ENCODE measurements at regions not wholly inside any gene's neighbourhood (a gene's known extent, or its start where the extent isn't known, plus 50 kb on each side); places are given as distances from the start of the nearest gene placed in this dataset.
"Not testable (repeated sequence)": the region's sequence is repeated elsewhere in the genome, so short reads cannot be mapped to it uniquely, and the experiment has no call there.

DNA sequence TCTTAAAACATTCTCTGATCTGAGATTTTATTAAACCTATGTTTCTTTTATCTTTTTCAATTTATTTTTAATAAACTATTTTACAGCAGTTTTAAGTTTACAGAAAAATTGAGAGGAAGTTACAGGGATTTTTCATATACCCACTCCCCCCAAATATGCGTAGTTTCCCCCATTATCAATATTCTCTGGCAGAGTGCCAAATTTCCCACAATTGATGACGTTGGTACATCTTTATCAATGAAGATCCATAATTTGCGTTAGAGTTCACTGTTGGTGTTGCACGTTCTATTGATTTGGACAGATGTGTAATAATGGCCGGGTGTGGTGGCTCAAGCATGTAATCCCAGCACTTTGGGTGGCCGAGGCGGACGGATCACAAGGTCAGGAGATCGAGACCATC lies 1063.0 kb upstream of the ATXN8OS start:
- no peaks in the 10 kb centered on the region for H3K27me3 ChIP-seq
- H3K4me1 ChIP-seq = no peaks in the 10 kb centered on the region
- H3K36me3 ChIP-seq = no peaks in the 10 kb centered on the region
- ATAC-seq (no peak), DNase-seq (no peak)
- intact Hi-C loops (cut with DNase I) = no loop called here
- no peak overlapping the region for H3K4me3 ChIP-seq
- peaks cover 0 to 5% (median 0%) of the 10 kb centered on the region in 12 donors for H3K9me3 ChIP-seq
- no peak overlapping the region for H3K27ac ChIP-seq
- WGBS, 4 donors = 83 to 92% (median 90%) methylated on average over 9 of the region's 9 CpGs
- TF ChIP-seq, protein P1, sequence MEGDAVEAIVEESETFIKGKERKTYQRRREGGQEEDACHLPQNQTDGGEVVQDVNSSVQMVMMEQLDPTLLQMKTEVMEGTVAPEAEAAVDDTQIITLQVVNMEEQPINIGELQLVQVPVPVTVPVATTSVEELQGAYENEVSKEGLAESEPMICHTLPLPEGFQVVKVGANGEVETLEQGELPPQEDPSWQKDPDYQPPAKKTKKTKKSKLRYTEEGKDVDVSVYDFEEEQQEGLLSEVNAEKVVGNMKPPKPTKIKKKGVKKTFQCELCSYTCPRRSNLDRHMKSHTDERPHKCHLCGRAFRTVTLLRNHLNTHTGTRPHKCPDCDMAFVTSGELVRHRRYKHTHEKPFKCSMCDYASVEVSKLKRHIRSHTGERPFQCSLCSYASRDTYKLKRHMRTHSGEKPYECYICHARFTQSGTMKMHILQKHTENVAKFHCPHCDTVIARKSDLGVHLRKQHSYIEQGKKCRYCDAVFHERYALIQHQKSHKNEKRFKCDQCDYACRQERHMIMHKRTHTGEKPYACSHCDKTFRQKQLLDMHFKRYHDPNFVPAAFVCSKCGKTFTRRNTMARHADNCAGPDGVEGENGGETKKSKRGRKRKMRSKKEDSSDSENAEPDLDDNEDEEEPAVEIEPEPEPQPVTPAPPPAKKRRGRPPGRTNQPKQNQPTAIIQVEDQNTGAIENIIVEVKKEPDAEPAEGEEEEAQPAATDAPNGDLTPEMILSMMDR (IDR thresholded peaks at IDR 0.05) = no peak
- no peak for TF ChIP-seq POLR2A (IDR thresholded peaks at IDR 0.05)

DNA sequence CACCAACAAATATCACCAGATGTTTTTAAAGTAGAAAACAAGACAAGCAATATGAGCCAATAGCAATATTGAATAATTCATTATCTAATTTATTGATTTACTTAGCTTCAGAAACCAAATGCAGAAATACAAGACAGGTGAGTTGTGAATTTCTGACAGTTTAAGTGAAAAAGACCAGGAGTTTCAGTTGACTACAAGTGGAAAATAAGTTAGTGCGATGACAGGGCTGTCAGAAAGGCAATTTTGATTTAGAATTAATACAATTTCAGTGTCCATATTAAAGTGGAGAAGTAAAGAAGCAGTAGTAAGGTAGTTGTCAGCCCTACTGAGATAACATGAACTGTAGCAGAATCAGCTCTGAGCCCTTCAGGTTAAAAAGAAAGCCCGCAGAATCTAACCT lies 1066.7 kb upstream of the ATXN8OS start:
- WGBS, 4 donors = 76 to 84% (median 77%) methylated on average over 2 of the region's 2 CpGs
- no peak for DNase-seq
- Histone ChIP-seq H3K27me3 (no peaks in the 10 kb centered on the region), H3K9me3 (peaks cover 0 to 4% (median 0%) of the 10 kb centered on the region in 12 donors), H3K4me3 (no peak overlapping the region), H3K36me3 (no peaks in the 10 kb centered on the region), H3K27ac (no peak overlapping the region), H3K4me1 (no peaks in the 10 kb centered on the region)
- ATAC-seq = no peak
- intact Hi-C loops (cut with DNase I) = no loop called here
- TF ChIP-seq, protein P1 (IDR thresholded peaks at IDR 0.05) = no peak
- no peak for TF ChIP-seq POLR2A (IDR thresholded peaks at IDR 0.05)

DNA sequence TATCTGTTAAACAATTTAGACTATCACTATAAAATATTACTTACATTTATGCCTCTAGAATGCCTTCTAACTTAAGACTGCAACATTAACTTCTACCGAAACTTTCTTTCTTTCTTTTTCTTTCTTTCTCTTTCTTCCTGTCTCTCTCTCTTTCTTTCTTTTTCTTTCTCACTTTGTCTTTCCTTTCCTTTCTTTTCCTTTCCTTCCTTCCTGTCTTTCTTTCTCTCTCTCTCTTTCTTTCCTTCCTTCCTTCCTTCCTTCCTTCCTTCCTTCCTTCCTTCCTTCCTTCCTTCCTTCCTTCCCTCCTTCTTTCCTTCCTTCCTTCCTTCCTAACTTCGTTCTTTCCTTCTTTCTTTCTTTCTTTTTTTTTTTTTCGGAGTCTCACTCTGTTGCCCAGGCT lies 1071.9 kb upstream of the ATXN8OS start:
- Histone ChIP-seq H3K9me3 (no peaks in the 10 kb centered on the region), H3K27ac (no peak overlapping the region), H3K27me3 (no peaks in the 10 kb centered on the region), H3K4me1 (no peaks in the 10 kb centered on the region), H3K36me3 (no peaks in the 10 kb centered on the region), H3K4me3 (no peak overlapping the region)
- no peak for ATAC-seq
- DNase-seq = no peak
- WGBS, 4 donors = 85 to 88% (median 86%) methylated on average over 3 of the region's 3 CpGs
- TF ChIP-seq, protein P1 (IDR thresholded peaks at IDR 0.05) = no peak
- no peak for TF ChIP-seq POLR2A (IDR thresholded peaks at IDR 0.05)
- intact Hi-C loops (cut with DNase I) = no loop called here

DNA sequence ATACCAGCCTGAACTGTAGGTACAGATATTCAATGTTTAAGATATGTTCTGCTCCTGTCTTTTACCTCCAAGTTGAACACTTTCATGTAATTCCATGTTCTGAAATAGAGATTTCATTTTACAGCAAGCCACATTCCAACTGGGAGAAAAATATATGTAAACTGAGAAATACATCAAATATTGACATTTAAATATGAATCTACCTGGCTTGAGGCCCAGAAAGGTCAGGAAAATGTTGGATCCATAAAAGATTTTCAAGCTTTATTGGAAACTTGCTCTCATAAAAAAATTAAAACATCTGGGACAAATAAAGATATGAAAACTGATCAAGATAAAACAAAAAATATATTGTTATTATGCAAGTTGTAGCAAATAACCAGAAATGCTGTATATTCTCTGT lies 1078.7 kb upstream of the ATXN8OS start:
- Histone ChIP-seq H3K4me1 (no peaks in the 10 kb centered on the region), H3K4me3 (no peak overlapping the region), H3K27ac (no peak overlapping the region), H3K27me3 (no peaks in the 10 kb centered on the region), H3K9me3 (peaks cover 0 to 5% (median 0%) of the 10 kb centered on the region in 12 donors), H3K36me3 (no peaks in the 10 kb centered on the region)
- DNase-seq = no peak
- intact Hi-C loops (cut with DNase I) = no loop called here
- TF ChIP-seq POLR2A (IDR thresholded peaks at IDR 0.05) = no peak
- no peak for ATAC-seq

DNA sequence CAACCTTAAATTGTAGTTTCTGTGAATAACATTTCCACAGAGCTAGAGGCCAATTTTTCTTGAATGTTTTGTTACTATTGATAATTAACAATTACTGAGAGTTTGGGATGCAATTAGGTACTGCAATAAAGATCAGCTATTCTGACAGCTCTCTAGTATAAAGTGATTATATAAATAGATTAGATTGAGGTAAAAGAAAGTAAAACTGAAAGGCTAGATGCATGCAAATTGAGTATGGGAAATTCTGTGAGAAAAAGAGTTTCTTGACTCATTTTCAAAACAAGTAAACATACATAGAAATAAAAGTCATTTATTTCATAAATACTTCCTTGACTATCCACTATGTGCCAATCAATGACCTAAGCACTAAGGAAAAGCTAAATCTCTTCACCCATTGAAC lies 1087.5 kb upstream of the ATXN8OS start:
- Histone ChIP-seq H3K27me3 (no peaks in the 10 kb centered on the region), H3K27ac (no peak overlapping the region), H3K4me3 (no peak overlapping the region), H3K4me1 (no peaks in the 10 kb centered on the region), H3K36me3 (no peaks in the 10 kb centered on the region), H3K9me3 (peaks cover 0 to 12% (median 0%) of the 10 kb centered on the region in 12 donors)
- no peak for ATAC-seq
- no peak for DNase-seq
- intact Hi-C loops (cut with DNase I) = no loop called here
- no peak for TF ChIP-seq POLR2A (IDR thresholded peaks at IDR 0.05)
- TF ChIP-seq, protein P1 (IDR thresholded peaks at IDR 0.05) = no peak

DNA sequence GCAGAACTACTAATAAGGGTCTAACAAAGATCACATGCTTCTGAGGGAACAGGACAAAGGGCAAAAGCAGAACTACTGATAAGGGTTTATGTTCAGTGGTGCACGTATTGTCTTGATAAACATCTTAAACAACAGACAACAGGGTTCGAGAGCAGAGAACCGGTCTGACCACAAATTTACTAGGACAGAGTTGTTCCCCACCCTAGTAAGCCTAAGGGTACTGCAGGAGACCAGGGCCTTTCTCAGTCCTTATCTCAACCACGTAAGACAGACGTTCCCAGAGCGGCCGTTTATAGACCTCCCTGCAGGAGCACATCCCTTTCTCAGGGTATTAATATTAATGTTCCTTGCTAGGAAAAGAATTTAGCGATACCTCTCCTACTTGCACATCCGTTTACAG lies 1089.5 kb upstream of the ATXN8OS start:
- ATAC-seq; DNase-seq; H3K4me3 ChIP-seq; H3K4me1 ChIP-seq; H3K36me3 ChIP-seq; intact Hi-C loops (cut with DNase I); H3K27me3 ChIP-seq; H3K27ac ChIP-seq: not testable (repeated sequence)
- WGBS, 4 donors = 79 to 83% (median 80%) methylated on average over 9 of the region's 9 CpGs
- H3K9me3 ChIP-seq = peaks cover 0 to 13% (median 0%) of the 10 kb centered on the region in 12 donors

Measured in heart left ventricle (tissue), 16 donors.